ENCODE measurements at regions not wholly inside any gene's neighbourhood (a gene's known extent, or its start where the extent isn't known, plus 50 kb on each side); places are given as distances from the start of the nearest gene placed in this dataset.

DNA sequence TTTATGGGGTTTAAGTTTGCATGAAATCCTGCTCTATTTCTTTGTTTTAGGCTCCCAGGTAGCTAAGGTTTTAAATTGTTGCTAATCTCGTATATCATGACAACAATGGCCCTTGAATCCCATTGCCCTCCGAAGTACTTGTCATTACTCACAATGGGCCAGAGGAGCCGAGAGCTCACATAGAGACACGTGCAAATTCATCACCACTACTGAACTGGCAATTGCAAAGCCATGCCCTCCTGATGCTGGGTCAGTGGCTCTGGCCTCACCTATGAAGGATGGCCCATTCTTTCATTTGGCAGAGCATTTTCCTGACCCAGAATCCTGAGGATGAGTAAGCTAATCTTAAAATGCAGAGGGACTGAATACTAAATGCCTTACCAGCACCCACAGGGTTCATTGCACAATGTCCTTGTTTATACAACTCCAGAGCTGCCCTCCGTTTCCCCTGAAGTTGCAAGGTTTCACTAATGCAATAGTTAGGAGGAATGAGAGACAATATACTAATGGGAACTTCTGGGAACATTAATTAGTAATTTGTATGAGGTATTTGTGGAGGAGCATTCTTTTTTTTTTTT is 71.6 kb upstream of the GAREM1 start:
- DNase-seq = no peak

DNA sequence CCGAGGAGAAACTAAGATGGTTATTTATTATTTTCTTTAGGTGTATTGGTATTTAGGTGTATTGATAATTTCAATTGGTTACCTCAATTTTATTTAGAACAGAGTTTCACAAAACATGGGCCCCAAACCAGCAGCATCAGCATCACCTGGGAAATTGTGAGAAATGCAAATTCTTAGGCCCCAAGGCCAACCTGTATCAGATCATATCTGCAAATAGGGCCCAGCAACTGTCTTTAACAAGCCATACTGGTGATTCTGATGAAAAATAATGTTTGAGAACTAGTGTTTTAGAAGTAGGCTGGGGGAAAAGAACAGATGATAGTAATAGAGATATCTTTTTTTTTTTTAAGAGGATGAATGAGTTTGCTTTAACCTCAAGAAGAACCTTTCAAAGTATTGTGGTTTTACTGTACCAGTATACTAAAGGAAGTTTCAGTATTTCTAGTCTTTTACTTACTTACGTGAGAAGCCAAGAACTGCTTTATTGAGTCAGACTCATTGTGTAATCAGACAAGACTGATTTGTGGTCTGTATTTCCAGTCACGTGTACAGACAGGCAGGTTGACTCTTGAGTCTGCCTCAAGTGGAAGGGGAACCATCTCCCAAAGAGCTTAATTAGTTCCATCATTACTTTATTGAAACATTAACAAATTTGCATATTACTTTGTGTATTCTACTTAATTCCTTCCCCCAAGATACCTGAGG is 60.4 kb upstream of the GAREM1 start:
- no peak for DNase-seq

DNA sequence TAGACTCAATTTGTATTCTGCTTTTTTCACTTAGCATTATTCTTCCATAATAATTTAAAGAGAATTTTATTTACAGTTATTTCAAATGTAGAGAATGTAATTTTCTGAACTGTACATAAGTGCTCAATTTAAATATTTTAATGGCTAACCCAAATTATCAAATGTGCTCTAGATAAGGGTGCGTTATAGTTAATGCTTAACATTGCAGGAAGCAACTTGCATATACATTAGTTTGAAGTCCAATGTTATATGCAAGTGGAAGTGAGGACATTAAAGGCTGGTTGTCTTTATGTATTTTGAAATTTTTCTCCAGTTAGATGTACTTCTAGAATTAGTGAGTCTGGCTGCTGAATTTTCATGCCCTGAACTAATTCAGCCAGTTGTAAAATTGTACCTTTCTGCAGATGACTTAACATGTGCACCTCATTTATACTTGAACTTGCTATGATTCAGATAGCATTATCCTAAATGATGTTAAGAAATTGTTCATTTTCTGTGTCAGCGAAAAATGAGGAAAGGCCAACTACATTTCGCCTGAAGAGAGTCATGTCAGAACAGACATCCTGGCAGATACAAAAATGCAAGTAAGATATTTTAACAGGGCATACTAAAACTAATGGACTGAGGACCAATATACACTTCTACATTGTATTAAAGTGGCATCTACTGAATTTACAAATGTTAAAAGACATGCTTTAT is 59.2 kb upstream of the GAREM1 start:
- no peak for DNase-seq

DNA sequence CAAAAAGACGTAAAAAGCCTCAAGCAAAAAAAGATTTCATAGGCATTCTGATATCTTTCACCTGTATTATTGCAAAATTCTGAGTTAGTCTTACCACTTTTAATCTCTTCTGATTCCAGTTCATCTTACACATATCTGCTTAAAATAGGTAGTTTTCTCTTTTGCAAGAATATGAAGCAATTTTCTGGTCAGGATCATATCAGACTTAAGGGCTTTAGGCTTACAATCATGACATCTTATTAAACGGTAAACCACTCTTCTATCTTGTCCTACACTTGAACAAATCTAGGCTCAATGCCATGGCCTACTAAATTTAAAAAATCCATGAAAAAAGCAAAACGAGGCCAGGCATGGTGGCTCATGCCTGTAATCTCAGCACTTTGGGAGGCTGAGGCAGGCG is 50.1 kb upstream of the GAREM1 start:
- no peak for DNase-seq
